ENCODE measurements at regions not wholly inside any gene's neighbourhood (a gene's known extent, or its start where the extent isn't known, plus 50 kb on each side); places are given as distances from the start of the nearest gene placed in this dataset.
A peak's percentile ranks its signal among the peaks of the same experiment; 100 is the strongest.
"Not testable (repeated sequence)": the region's sequence is repeated elsewhere in the genome, so short reads cannot be mapped to it uniquely, and the experiment has no call there.

GRCh38 chr1:229004066-229004833, 266.7 kb upstream of the RAB4A start:
- DNase-seq (ENCODE audit: low spot score): no peak

GRCh38 chr1:229005097-229005496, 265.8 kb upstream of the RAB4A start:
- DNase-seq (ENCODE audit: low spot score): no peak

- no peak for DNase-seq (ENCODE audit: low spot score)
Measured at GRCh38 chr1:229005556-229005955, 265.4 kb upstream of the RAB4A start.

GRCh38 chr1:229006121-229006870, 264.6 kb upstream of the RAB4A start:
- no peak for DNase-seq (ENCODE audit: low spot score)

GRCh38 chr1:229007167-229007566, 263.7 kb upstream of the RAB4A start:
- DNase-seq (ENCODE audit: low spot score): no peak

GRCh38 chr1:229007701-229008100, 263.2 kb upstream of the RAB4A start:
- DNase-seq (ENCODE audit: low spot score): no peak

- not testable (repeated sequence) for DNase-seq (ENCODE audit: low spot score)
Measured at GRCh38 chr1:229008347-229008746, 262.6 kb upstream of the RAB4A start.

GRCh38 chr1:229011022-229011421, 259.9 kb upstream of the RAB4A start:
- no peak for DNase-seq (ENCODE audit: low spot score)

- no peak for DNase-seq (ENCODE audit: low spot score)
Measured at GRCh38 chr1:229012823-229013222, 258.1 kb upstream of the RAB4A start.

- no peak for DNase-seq (ENCODE audit: low spot score)
Measured at GRCh38 chr1:229013981-229014380, 256.9 kb upstream of the RAB4A start.

- DNase-seq (ENCODE audit: low spot score): no peak
Measured at GRCh38 chr1:229015806-229016205, 255.1 kb upstream of the RAB4A start.

- no peak for DNase-seq (ENCODE audit: low spot score)
Measured at GRCh38 chr1:229017091-229017490, 253.8 kb upstream of the RAB4A start.

GRCh38 chr1:229018674-229019295, 252.1 kb upstream of the RAB4A start:
- DNase-seq (ENCODE audit: low spot score): no peak

GRCh38 chr1:229019663-229020271, 251.1 kb upstream of the RAB4A start:
- peak; percentile 42 for DNase-seq (ENCODE audit: low spot score)

GRCh38 chr1:229021034-229021433, 249.9 kb upstream of the RAB4A start:
- DNase-seq (ENCODE audit: low spot score): not testable (repeated sequence)

GRCh38 chr1:229022595-229023333, 248.1 kb upstream of the RAB4A start:
- no peak for DNase-seq (ENCODE audit: low spot score)

- DNase-seq (ENCODE audit: low spot score): no peak
Measured at GRCh38 chr1:229023651-229024300, 247.1 kb upstream of the RAB4A start.

- peak; percentile 59 for DNase-seq (ENCODE audit: low spot score)
Measured at GRCh38 chr1:229024528-229025130, 246.3 kb upstream of the RAB4A start.

GRCh38 chr1:229025576-229025975, 245.3 kb upstream of the RAB4A start:
- DNase-seq (ENCODE audit: low spot score): no peak

- DNase-seq (ENCODE audit: low spot score): no peak
Measured at GRCh38 chr1:229027158-229027557, 243.8 kb upstream of the RAB4A start.

Data from HT-29 (cell line).